Activated CD4-positive, alpha-beta T cell treated with anti-CD3 and anti-CD28 coated beads for 24 hours (primary cell): ENCODE measurements at regions not wholly inside any gene's neighbourhood (a gene's known extent, or its start where the extent isn't known, plus 50 kb on each side); places are given as distances from the start of the nearest gene placed in this dataset.
A peak's percentile ranks its signal among the peaks of the same experiment; 100 is the strongest.

Source experiments
- DNase-seq, 2 donors: peaks; one replicate each; pipeline ENCODE4 v3.0.0-alpha.2; 2020; ENCODE audit warnings: low read depth in 2 of 2

DNA sequence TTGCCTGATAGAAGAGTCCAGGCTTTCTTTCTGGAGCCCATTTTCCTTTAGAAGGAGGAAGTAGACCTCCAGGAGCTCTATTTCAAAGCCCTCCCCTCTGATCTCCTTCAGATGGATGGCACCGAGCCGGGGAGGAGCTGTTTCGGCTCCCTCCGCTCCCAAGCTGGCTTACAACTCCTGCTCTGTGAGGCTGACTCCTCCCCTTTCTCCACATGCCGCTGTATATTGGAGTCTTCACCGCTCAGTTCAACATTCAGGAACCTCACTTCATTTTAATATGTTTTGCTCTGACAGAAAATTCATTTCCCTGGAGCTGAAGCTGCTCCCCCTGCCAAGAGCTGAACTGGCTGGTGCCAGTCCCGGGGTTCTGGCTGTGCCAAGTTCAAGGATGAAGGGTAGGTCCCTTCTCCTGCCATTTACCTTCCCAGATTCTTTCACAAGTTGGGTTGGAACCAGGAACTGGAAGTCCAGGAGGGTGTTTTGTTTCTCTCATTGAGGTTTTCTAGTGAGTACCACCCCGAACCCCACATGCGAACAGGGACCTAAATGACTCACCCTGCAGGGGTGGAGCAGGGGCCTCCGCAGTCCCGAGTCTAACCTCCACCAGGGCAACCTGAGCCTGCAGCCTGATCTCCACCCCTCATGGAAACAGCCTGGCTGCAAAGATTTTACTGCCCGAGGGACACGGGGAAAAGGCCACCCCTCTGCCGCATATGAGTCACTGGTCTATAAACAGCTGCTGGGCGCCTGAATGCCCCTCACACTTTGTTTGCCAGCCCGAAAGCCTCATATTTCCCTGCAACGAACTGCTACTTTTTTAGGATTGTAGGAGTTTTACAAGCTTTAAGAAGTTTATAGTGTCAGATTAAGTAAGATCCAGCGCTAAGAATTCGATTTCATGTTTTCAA is 68.6 kb upstream of the FOXA2 start:
- DNase-seq = no peak

DNA sequence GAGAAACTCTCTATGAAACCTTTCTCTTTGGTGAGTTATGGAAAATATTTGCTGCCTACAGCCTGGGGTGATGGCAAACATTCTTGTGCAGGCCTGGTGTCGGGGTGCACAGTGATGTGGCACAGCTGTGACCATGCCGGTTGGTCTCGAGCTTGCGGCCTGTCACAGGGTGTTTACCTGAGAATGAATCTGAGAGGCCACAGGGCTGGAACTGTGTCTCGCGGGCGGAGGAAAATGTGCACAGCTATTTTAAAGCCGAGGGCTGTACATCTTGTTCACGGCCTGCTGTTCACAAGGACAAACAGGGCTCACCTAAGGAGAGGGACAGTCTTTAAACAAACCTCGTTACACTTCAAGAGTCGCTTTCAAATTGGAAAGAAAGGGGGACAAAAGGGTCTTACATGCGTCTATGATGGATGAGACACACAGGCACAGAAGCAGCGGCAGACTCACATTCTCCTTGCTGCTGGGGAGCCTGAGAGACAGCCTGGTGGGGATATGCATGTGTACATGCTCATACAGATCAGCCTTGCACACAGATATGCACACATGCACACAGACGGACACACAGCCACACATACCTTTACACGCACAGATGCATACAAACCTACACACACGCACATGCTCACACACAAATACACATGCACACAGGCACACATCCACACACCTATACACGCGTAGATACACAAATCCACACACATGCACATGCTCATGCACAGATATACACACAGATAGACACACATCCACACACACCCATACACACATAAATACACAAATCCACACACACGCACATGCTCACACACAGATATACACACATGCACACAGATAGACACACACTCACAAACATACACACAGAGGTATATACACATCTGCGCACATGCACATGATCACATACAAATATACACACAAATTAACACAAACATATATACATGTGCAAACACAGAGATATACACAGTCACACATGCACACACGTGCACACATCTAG is 69.6 kb upstream of the FOXA2 start:
- no peak for DNase-seq

DNA sequence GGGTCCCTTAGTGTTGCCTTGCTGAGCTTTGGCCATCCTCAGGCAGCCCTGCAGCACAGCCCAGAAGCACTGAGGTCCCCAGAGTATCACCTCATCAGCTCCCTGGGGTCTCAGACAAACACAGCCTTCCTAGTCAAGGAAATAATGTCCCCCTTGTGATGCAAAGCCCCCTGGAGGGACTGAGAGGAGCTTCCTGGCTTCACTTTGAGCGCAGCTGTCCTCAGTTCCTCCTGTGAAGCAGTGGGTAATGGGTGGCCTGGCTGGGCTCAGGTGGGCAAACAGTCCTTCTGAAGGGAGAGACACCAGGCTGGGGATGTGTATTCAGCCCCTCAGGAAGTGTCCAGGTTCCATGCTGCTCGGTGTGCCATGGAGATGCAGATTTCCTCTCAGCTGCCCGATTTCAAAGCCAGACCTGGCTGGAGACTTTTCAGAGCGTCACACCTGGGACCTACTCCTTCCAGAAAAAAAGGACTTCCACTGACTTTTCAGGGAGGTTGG is 79.2 kb upstream of the FOXA2 start:
- DNase-seq = no peak

DNA sequence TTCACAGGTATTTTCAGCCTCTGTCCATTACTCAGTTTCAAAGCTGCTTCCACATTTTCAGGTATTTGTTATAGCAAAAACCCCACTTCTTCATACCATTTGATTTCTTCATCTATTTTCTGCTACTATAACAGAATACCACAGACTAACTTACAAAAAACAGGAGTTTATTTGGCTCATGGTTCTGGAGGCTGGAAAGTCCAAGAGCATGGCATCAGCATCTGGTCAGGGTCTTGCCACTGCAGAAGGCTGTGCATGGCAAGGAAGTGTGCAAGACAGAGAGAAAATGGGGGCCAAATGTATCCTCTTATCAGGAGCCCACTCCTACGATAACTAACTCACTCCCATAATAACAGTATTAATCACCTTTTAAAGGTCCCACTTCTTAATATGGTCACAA is 82.8 kb upstream of the FOXA2 start:
- DNase-seq = no peak

DNA sequence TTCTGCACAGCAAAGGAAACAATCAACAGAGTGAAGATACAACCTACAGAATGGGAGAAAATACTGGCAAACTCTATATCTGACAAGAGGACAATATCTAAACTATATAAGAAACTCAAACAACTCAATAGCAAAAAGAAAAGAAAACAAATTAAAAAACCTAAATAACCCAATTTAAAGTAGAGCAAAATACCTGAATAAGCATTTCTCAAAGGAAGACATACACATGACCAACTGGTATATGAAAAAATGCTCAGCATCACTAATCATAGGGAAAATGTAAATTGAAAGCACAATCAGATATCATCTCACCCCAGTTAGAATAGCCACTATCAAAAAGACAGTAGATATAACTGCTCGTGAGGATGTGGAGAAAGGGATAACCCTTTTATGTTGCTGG is 87.8 kb upstream of the FOXA2 start:
- DNase-seq = no peak

DNA sequence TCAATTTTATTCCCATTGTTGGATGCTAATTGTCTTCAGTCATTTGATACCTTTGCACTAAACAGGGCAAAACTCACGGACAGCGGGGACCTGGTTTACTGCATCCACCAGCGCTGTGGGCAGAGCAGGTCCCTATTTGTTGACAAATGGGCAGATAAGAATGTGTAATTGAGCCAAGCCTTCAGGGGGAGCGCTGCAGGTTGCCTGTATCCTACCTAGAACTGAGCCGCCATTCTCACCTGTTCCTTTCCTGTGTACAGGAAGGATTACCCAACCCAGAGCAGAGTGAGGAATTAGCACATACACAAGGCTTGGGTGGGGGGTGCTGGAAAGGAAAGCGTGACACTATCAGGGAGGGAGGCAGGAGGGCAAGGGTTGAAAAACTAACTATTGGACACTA is 89.1 kb upstream of the FOXA2 start:
- DNase-seq = no peak

DNA sequence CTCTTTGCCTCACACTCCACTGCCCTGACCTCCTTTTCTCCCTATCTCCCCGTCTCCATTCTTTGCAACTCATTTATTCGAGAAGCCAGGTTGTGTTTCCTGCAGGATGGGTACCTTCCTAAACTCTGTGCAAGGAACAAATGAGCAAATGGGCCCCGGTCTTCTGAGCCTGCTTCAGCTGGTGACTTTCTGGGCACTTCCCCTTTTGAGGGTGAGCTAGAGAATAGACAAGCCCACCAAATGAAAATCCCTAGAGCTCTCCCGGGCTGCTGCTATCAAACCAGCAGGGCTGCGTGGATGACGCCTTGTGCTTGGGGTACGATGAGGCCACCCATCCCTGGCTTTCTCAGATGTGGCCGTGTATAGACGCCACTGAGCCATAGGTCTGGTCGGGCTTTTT is 91.0 kb upstream of the FOXA2 start:
- no peak for DNase-seq

DNA sequence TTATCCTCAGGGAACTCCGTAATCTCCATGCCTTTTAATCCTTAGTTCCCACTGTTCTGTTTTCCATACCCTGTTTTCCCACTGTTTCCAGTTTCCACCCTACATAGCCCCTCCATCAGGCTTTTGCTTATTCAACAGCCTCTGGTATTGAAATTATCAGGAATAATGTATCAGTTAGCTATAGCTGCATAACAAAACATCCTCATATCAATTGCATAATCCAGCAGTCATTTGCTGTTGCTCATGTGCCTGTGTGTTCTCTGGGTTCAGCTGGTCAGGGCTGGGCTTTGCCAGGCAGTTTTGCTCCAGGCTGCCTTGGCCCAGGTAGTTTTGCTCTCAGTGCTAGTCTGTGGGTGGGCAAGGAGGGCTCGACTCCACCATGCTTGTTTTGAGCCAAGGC is 94.3 kb upstream of the FOXA2 start:
- no peak for DNase-seq

DNA sequence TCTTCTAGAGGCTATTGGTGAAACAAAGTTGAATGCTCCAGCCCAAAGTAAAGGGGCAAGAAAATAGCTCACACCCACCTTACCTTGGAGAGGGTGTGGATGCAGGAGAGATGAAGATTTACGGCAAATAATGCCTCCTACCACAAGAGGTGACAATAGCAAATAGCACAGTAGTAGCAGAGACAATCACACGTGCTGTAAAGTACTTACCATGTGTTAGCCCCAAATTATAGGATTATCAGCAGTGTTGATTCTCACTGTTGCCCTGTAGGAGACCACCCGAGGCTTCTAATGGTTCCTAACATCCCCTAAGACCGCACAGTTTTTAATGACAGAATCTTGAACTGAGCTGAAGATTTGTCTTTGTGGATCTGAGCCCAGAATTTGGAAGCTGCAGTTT is 94.8 kb upstream of the FOXA2 start:
- no peak for DNase-seq

DNA sequence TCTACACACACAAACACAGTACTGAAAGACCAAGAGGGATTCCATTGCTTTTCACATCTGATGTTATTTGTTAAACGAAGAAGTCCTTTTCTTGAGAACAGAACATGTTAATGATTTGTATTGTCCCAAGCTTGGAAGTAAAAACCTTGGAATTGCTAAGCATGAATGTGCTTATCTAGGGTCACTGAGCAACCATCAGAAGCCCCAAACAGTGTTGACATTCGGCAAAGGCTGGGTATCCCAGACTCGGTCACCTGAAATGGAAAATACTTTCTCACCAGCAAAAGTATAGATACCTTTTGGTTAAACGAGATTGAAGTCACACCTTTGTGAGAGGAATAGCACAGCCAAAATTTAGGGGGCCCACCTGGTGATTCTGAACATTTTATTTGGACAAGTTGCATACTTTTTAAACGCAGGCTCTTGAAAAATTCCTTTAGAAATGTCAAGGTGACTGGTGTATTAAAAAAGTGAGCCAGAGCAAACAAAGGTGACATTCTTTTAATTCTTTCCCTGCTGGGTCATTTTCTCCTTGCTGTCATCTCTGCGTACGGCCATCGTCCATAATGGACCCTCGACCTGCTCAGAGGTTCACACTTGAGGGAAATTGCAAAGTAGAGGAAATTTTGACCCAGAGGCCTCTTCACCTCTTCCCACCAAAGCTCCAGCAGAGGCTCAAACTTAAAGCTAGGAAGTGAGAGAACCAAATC is 95.8 kb upstream of the FOXA2 start:
- DNase-seq = no peak

DNA sequence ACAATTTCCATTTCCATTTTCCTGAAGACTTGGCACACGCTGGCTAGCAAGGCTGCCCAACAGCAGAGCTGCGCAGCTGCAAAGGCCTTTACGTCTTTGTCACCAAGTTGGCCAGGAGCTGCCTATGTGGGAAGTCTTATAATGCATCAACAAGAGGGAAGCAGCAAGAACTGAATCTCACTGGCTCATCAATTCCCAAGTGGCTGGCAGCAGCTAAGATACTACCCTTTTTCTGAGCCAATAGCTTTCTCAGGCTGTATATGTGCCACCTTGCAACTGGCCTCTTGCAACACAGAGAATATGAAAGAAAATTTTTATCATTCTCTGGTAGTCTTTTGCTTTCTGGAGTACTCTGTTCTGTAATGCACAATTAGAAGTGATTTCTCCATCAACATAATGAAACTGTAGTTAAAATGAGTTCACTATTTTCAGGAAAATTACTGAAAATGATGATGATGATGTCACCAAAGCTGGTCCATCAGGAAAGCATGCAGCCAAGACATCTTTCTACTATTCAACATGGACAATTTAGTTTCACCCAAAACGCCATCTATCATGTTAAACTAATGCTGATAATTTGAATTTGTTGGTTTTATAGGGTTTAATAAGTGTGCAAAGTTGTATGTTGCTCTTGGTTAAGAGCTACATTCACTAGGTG is 97.3 kb upstream of the FOXA2 start:
- DNase-seq = no peak

DNA sequence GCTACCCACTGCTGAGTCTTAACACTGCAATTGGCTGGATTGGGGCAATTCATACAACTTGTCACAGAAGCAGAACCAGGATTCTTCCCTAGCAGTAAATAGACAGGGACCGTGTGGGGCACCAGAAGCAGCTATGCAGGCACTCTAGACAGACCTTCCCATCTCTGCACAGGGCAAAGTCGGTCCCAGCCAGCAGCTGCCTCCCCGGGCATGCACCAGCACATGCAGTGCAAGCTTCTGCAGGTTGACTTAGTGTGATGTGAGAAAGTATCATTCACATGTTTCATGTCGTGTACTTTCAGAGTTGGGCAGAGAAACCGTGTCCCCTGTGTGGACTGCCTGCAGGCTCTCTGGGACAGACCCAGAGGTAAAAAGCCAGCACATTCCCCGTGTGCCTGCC is 98.0 kb upstream of the FOXA2 start:
- no peak for DNase-seq

DNA sequence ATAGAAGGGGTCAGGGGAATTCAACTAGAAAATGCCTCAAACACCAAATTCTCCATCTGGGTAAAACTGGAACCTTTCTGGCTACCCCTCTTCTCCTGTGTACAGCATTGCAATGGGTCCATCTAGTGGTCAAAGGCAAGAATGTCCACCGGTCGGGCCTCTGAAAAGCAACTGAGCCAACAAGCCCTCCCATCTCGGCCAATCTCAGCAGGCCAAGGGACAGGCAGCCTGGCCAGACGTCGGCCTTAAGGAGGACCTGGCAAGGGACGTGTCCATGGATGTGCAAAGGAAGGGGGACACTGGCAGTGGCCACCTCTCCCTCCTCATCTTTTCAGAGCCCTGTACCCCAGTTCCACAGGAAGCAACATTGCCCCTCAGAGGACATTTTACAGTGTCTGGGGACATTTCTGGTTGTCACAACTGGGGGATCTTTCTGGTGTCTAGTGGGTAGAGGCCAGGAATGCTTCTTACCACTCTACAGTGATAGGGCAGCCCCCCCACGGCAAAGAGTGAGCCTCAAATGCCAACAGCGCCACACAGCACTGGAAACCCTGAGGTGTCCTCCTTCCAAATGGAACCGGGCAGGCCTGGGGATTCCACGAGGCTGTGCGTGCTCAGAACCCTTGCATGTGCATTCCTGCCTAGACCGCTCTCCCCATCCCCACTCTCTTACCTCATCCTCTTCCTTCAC is 99.8 kb upstream of the FOXA2 start:
- peak; percentile 2 to 10 for DNase-seq

DNA sequence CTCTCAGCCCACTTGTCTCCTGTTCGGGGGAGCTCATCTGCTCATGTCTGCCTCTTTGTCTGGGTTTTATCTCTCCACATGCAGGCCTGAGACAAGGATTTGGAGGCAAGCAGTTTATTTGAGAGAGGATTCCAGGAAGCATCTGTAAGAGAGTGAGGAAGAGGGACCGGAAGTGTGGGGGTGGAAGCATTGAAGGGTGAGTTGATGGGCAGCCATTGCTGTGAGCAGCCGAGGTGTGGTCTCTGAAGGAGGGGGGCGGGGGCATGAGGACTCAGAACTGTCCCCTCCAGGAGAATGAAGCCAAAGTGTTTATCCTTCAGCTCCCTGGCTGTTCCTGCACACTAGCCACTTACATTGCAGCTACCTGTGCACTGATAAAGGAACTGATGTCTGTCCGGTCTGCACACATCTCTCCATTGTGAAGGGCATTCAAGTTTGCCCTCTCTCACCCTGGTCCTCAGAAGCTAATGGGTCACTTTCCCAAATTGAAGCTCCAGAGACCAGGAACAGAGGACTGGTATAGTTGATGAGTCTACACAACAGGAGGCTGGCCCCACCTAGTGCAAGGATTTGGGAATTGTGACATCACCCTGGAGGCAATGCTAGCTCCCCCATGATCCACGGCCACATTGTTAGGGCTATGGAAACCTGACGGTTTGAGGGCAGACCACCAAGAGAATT is 100.5 kb upstream of the FOXA2 start:
- DNase-seq = no peak

DNA sequence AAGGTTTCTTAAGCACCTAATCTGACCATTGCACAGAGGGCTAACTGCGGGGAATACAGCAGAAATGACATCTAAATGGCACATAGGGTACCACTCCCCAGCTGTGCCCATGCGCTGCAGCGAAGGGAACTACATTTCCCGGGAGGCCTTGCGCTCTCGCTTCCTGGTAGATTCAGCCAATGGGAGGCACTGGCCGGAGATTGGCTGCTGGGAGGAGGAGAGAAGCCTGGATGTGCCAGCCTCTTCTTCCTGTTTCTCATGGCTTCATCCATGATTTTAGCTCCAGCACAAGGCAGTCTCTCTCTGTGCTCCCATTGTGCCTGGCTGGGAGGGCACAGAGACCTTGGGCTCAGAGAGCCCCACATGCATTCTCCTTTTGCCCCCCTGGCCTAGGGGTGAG is 101.7 kb upstream of the FOXA2 start:
- no peak for DNase-seq

DNA sequence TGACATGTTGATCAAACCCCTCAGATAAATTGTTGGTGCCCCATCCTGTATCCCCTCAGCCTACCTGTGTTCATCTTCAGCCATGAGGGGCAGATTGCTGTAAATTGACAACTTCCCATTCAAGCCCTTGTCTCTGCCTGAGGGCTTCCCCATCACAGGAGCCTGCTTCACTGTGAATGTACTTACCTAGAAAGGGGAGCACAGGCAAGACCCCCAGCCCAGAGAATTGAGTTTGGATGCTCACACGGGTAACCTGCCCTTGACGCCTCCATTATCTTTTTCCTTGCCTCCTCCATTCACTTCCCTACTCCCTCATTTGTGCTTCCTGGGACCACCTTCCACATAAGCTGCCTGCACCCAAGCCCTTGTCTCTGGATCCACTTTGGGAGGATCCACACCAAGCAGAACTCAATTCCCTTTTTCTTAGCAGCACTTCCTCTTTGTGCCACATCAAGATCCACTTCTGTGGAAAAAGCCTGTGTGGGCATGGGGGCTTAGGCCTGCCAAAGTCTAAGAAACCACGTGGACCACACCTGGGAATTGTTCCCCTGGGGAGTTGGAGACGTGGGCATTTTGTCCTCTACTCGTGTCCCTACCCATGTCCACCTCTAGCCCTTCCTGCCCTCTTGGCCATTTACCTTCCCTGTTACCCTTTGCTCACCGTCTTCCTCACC is 103.4 kb upstream of the FOXA2 start:
- DNase-seq = no peak

DNA sequence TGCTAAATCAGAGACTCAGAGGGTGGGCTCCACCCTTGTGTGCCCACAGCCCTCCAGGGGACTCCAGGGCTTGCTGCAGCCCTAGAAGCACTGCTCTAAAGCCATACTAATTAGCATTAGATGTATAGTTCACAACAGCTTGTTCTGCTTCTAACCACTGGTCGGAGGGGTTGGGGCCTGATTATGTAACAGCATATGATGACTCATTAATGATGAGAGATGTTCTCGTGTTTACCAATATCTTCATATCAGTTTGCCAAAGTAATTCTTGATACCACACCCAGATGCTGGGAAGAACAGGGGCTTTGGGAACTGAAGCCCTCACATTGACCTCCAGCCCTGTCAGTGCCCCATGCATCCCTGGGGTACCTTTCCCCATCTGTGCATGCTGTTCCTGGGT is 104.1 kb upstream of the FOXA2 start:
- DNase-seq = no peak

DNA sequence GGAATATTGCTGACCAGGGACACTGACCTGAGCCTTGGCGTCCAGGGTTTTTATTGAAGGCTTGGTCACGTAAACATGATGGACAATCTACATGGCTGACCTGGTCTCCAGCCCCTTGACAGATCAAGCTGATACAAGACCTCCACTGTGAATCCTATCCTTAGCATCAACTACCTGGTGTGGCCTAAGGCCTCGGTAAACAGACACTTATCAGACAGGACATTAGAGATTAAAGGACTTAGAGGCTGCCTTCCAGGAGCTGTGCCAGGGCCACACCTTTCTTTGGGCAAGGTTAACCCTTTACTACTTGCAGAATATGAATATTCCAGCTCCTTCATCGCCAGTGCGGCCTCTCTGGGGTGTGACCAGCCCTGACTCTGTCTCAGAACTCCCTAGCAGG is 104.9 kb upstream of the FOXA2 start:
- DNase-seq = no peak

DNA sequence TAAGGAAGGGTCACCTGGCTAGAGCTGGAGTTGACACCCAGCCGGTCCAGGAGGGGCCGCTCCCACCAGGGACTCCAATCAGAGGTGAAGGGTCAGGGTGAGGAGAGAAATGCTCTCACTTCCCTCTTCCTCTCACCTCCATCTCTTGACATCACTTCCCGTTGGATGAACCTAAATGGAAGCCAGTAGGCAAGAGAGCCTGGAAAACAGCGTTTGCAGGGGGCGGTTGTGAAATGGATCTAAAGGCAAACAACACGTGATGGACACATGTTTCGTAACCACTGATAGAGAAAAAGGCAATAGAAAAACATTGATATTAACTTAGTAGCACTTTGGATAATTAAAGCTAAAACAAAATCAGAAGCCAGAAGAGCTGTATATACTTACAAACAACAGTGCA is 105.6 kb upstream of the FOXA2 start:
- no peak for DNase-seq
